ENCODE measurements at regions not wholly inside any gene's neighbourhood (a gene's known extent, or its start where the extent isn't known, plus 50 kb on each side); places are given as distances from the start of the nearest gene placed in this dataset.

GRCh38 chr2:45232818-45233217 is 223.6 kb upstream of the SIX2 start:
- Histone ChIP-seq H3K4me1 (ENCODE audit: insufficient read depth, low read length) (peaks cover 12% of the 10 kb centered on the region), H3K4me2 (ENCODE audit: low read length) (no peak overlapping the region), H2AFZ (ENCODE audit: low read length) (no peak overlapping the region), H3K27me3 (ENCODE audit: low read length) (no peaks in the 10 kb centered on the region), H3K27ac (ENCODE audit: low read length) (no peak overlapping the region), H3F3A (ENCODE audit: low read length, unreplicated experiment) (no peaks in the 10 kb centered on the region), H3K79me2 (ENCODE audit: low read length) (no peaks in the 10 kb centered on the region), H3K4me3 (ENCODE audit: low read length) (no peak overlapping the region), H3K9ac (ENCODE audit: low read length) (no peak overlapping the region), H3K36me3 (ENCODE audit: low read depth, low read length) (no peaks in the 10 kb centered on the region), H3K9me3 (ENCODE audit: low read length) (no peaks in the 10 kb centered on the region), H3K9me2 (replicated peaks; ENCODE audit: low read length) (no peaks in the 10 kb centered on the region), H4K20me1 (ENCODE audit: low read length) (no peaks in the 10 kb centered on the region)
- ATAC-seq (no peak), DNase-seq (no peak)
- TF ChIP-seq CTCF (conservative IDR thresholded peaks at IDR 0.05; ENCODE audit: low read depth, low read length) (no peak), EZH2 (IDR thresholded peaks at IDR 0.05; ENCODE audit: low read length, unreplicated experiment) (no peak), EZH2phosphoT487 (IDR thresholded peaks at IDR 0.05; ENCODE audit: borderline replicate concordance, low read length) (no peak)
- intact Hi-C loops (cut with micrococcal nuclease), result loop anchor here (10.0 kb wide), 1 partner anchor 122 kb away; no protein-coding TSS in a partner anchor
- no TSS peak for BruUV-seq (replicated peaks)
- CTCF ChIA-PET, result no interaction called here
- POLR2A ChIA-PET (ENCODE audit: unreplicated experiment), result interaction anchor here (0.6 kb wide), 1 partner anchor 315 kb away, joined by 6 read pairs; no protein-coding TSS in a partner anchor

GRCh38 chr2:45229411-45229810 is 220.2 kb upstream of the SIX2 start:
- no TSS peak for BruUV-seq (replicated peaks)
- Histone ChIP-seq H3K27ac (ENCODE audit: low read length) (no peak overlapping the region), H3K27me3 (ENCODE audit: low read length) (no peaks in the 10 kb centered on the region), H3K9me3 (ENCODE audit: low read length) (no peaks in the 10 kb centered on the region), H3K79me2 (ENCODE audit: low read length) (no peaks in the 10 kb centered on the region), H3K9ac (ENCODE audit: low read length) (no peak overlapping the region), H3K4me2 (ENCODE audit: low read length) (no peak overlapping the region), H3K4me3 (ENCODE audit: low read length) (no peak overlapping the region), H3K36me3 (ENCODE audit: low read depth, low read length) (no peaks in the 10 kb centered on the region), H3K4me1 (ENCODE audit: insufficient read depth, low read length) (0 out of 2 replicates have a peak, but pooled peaks cover 5% of the 10 kb centered on the region), H2AFZ (ENCODE audit: low read length) (no peak overlapping the region), H3F3A (ENCODE audit: low read length, unreplicated experiment) (no peaks in the 10 kb centered on the region), H4K20me1 (ENCODE audit: low read length) (no peaks in the 10 kb centered on the region), H3K9me2 (replicated peaks; ENCODE audit: low read length) (no peaks in the 10 kb centered on the region)
- intact Hi-C loops (cut with micrococcal nuclease), result no loop called here
- POLR2A ChIA-PET (ENCODE audit: unreplicated experiment), result no interaction called here
- DNase-seq (no peak), ATAC-seq (no peak)
- CTCF ChIA-PET, result no interaction called here
- TF ChIP-seq CTCF (conservative IDR thresholded peaks at IDR 0.05; ENCODE audit: low read depth, low read length), result no peak
- TF ChIP-seq EZH2phosphoT487 (IDR thresholded peaks at IDR 0.05; ENCODE audit: borderline replicate concordance, low read length), result no peak
- TF ChIP-seq EZH2 (IDR thresholded peaks at IDR 0.05; ENCODE audit: low read length, unreplicated experiment), result no peak

- ChIA-PET POLR2A (ENCODE audit: unreplicated experiment) (no interaction called here), CTCF (no interaction called here)
- Histone ChIP-seq H3K27me3 (ENCODE audit: low read length) (no peaks in the 10 kb centered on the region), H3K9me2 (replicated peaks; ENCODE audit: low read length) (no peaks in the 10 kb centered on the region), H3K36me3 (ENCODE audit: low read depth, low read length) (no peaks in the 10 kb centered on the region), H3K4me3 (ENCODE audit: low read length) (no peak overlapping the region), H2AFZ (ENCODE audit: low read length) (no peak overlapping the region), H3K79me2 (ENCODE audit: low read length) (no peaks in the 10 kb centered on the region), H4K20me1 (ENCODE audit: low read length) (no peaks in the 10 kb centered on the region), H3F3A (ENCODE audit: low read length, unreplicated experiment) (no peaks in the 10 kb centered on the region), H3K4me1 (ENCODE audit: insufficient read depth, low read length) (0 out of 2 replicates have a peak, but pooled peaks cover 5% of the 10 kb centered on the region), H3K9ac (ENCODE audit: low read length) (no peak overlapping the region), H3K4me2 (ENCODE audit: low read length) (no peak overlapping the region), H3K9me3 (ENCODE audit: low read length) (no peaks in the 10 kb centered on the region), H3K27ac (ENCODE audit: low read length) (no peak overlapping the region)
- BruUV-seq (replicated peaks), result no TSS peak
- ATAC-seq (no peak), DNase-seq (no peak)
- intact Hi-C loops (cut with micrococcal nuclease), result no loop called here
- TF ChIP-seq CTCF (conservative IDR thresholded peaks at IDR 0.05; ENCODE audit: low read depth, low read length) (no peak), EZH2phosphoT487 (IDR thresholded peaks at IDR 0.05; ENCODE audit: borderline replicate concordance, low read length) (no peak), EZH2 (IDR thresholded peaks at IDR 0.05; ENCODE audit: low read length, unreplicated experiment) (no peak)
These were observed 218.1 kb upstream of the SIX2 start for GRCh38 chr2:45227347-45227746.
